ENCODE measurements at regions not wholly inside any gene's neighbourhood (a gene's known extent, or its start where the extent isn't known, plus 50 kb on each side); places are given as distances from the start of the nearest gene placed in this dataset.

- no peak for TF ChIP-seq POLR2A (IDR thresholded peaks at IDR 0.05)
- no peak for TF ChIP-seq CTCF (IDR thresholded peaks at IDR 0.05)
Observed at GRCh38 chr5:174947548-174947947, 223.2 kb downstream of the MSX2 start.

All from esophagus squamous epithelium (tissue), 4 donors.